ENCODE measurements at regions not wholly inside any gene's neighbourhood (a gene's known extent, or its start where the extent isn't known, plus 50 kb on each side); places are given as distances from the start of the nearest gene placed in this dataset.

DNA sequence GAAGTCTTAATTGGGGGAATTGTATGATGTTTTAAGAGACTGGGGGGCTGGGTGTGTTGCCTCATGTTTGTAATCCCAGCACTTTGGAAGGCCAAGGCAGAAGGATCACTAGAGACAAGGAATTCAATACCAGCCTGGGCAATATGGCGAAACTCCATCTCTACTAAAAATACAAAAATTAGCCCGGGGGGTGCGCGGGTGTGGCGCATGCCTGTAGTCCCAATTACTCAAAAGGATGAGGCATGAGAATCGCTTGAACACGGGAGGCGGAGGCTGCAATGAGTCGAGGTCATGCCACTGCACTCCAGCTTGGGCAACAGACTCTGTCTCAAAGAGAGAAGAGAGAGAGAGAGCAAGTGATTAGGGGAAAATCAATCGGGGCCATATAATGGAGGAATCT, 600.5 kb downstream of the SLC16A7 start:
- TF ChIP-seq, protein P1, sequence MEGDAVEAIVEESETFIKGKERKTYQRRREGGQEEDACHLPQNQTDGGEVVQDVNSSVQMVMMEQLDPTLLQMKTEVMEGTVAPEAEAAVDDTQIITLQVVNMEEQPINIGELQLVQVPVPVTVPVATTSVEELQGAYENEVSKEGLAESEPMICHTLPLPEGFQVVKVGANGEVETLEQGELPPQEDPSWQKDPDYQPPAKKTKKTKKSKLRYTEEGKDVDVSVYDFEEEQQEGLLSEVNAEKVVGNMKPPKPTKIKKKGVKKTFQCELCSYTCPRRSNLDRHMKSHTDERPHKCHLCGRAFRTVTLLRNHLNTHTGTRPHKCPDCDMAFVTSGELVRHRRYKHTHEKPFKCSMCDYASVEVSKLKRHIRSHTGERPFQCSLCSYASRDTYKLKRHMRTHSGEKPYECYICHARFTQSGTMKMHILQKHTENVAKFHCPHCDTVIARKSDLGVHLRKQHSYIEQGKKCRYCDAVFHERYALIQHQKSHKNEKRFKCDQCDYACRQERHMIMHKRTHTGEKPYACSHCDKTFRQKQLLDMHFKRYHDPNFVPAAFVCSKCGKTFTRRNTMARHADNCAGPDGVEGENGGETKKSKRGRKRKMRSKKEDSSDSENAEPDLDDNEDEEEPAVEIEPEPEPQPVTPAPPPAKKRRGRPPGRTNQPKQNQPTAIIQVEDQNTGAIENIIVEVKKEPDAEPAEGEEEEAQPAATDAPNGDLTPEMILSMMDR (IDR thresholded peaks at IDR 0.05): no peak
- no peak for TF ChIP-seq POLR2A (IDR thresholded peaks at IDR 0.05)
